HG03039 (cell line): ENCODE measurements at regions not wholly inside any gene's neighbourhood (a gene's known extent, or its start where the extent isn't known, plus 50 kb on each side); places are given as distances from the start of the nearest gene placed in this dataset.
"Not testable (repeated sequence)": the region's sequence is repeated elsewhere in the genome, so short reads cannot be mapped to it uniquely, and the experiment has no call there.

ENCODE experiments used
- ATAC-seq: cut with Tn5 transposase; IDR thresholded peaks from one replicate; pipeline ENCODE4 v1.9.1; 2021; ENCODE audit warnings: mild to moderate bottlenecking, moderate library complexity; ENCODE audit not compliant: unreplicated experiment

GRCh38 chr4:20062054-20062453 is 189.7 kb upstream of the SLIT2 start:
- ATAC-seq = no peak

- no peak for ATAC-seq
These were observed 200.9 kb upstream of the SLIT2 start for GRCh38 chr4:20050768-20051167.

GRCh38 chr4:20049889-20050288 is 201.8 kb upstream of the SLIT2 start:
- no peak for ATAC-seq

- ATAC-seq = no peak
These were observed 204.6 kb upstream of the SLIT2 start for GRCh38 chr4:20046931-20047677.

GRCh38 chr4:20046179-20046578 is 205.5 kb upstream of the SLIT2 start:
- ATAC-seq = no peak

GRCh38 chr4:20044966-20045365 is 206.7 kb upstream of the SLIT2 start:
- no peak for ATAC-seq

GRCh38 chr4:20044502-20044911 is 207.2 kb upstream of the SLIT2 start:
- ATAC-seq = no peak

GRCh38 chr4:20043991-20044390 is 207.7 kb upstream of the SLIT2 start:
- ATAC-seq = no peak

GRCh38 chr4:20042769-20043168 is 208.9 kb upstream of the SLIT2 start:
- ATAC-seq = no peak

- ATAC-seq = no peak
These were observed 209.8 kb upstream of the SLIT2 start for GRCh38 chr4:20041839-20042407.

GRCh38 chr4:20037745-20038144 is 214.0 kb upstream of the SLIT2 start:
- no peak for ATAC-seq

- no peak for ATAC-seq
These were observed 221.6 kb upstream of the SLIT2 start for GRCh38 chr4:20030108-20030507.

GRCh38 chr4:20028645-20029044 is 223.1 kb upstream of the SLIT2 start:
- ATAC-seq = no peak

GRCh38 chr4:20026456-20026855 is 225.2 kb upstream of the SLIT2 start:
- ATAC-seq = no peak

GRCh38 chr4:20022471-20022870 is 229.2 kb upstream of the SLIT2 start:
- ATAC-seq = no peak

- no peak for ATAC-seq
These were observed 231.6 kb upstream of the SLIT2 start for GRCh38 chr4:20020056-20020455.

- no peak for ATAC-seq
These were observed 232.2 kb upstream of the SLIT2 start for GRCh38 chr4:20019310-20020015.

- ATAC-seq = no peak
These were observed 234.0 kb upstream of the SLIT2 start for GRCh38 chr4:20017777-20018115.

GRCh38 chr4:20017070-20017776 is 234.5 kb upstream of the SLIT2 start:
- no peak for ATAC-seq

GRCh38 chr4:20015636-20016224 is 236.0 kb upstream of the SLIT2 start:
- no peak for ATAC-seq

GRCh38 chr4:20003836-20004558 is 247.7 kb upstream of the SLIT2 start:
- not testable (repeated sequence) for ATAC-seq
